GM18517 (cell line): ENCODE measurements at regions not wholly inside any gene's neighbourhood (a gene's known extent, or its start where the extent isn't known, plus 50 kb on each side); places are given as distances from the start of the nearest gene placed in this dataset.

ENCODE experiments used
- ATAC-seq: cut with Tn5 transposase; IDR thresholded peaks from one replicate; pipeline ENCODE4 v1.9.1; 2021; ENCODE audit warnings: mild to moderate bottlenecking, moderate library complexity; ENCODE audit not compliant: unreplicated experiment

GRCh38 chr5:53361708-53362107, 118.7 kb upstream of the FST start:
- ATAC-seq: no peak

GRCh38 chr5:53362521-53362941, 117.9 kb upstream of the FST start:
- no peak for ATAC-seq

DNA sequence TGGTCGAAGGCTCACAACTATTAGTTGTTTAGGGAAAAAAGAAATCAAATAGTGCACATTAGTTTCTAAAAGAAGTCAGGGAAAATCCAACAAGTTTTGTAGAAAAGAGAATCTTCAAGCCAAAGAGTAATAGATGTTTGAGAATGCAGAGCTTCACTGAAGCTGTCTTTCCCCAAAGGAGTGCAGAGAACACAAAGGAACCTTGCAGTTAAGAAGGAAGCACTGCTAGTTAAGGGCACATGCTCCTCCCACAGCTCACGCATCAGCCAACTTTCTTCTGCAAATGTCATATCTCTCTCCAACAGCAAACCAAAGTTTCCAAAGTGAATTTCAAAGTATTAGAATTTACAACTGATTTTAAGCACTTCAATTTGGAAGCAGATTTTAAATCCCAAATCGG, 116.4 kb upstream of the FST start:
- ATAC-seq: no peak

GRCh38 chr5:53366245-53366644, 114.2 kb upstream of the FST start:
- ATAC-seq: no peak

- ATAC-seq: no peak
These were observed 112.7 kb upstream of the FST start for GRCh38 chr5:53367727-53368126.

DNA sequence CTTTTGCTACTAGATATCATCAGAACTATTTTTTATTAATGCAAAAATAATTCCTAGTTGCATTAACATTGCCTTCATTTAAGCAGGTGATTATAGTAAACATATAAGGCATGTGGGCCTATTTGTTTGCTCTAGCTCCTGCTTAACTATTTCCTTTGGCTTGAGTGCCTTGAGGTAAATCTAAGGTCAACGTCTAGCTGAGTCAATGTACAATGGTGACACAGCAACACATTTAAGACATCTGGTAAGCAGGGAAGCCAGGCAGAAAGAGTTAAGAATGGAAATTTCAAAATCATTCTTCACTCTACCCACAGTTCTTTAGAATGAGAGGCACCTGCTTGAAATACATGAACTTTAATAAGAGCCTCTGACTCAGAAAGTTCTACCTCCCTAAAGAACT, 111.9 kb upstream of the FST start:
- ATAC-seq: no peak

DNA sequence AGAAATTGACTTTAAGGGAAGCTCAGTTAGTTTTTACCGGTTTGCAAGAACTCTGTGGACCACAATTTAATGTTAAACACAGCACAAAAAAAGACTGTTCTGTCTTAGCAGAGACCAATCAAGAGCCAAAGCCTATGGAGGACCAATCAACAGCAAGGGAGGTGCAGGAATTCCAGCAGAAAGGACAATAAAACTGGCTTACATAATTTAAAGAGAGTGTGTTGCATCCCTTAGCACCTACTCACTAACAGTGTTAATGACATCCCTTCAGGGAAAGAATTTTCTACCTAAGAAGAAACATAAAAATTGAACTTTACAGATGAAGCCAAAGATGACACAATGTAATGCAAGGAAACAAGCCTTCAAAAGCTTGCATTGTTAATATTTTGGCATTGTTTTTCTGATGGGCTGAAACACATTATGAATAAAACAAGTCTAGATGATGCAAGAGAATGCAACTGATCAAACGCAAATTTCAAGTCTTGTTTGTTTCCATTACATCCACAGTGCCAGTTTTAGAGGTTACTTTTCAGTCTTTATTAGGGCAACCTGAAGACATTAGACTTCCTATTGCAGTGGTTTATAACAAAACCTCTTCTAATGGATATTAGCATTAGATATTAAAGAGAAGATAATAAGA, 111.3 kb upstream of the FST start:
- ATAC-seq: no peak

DNA sequence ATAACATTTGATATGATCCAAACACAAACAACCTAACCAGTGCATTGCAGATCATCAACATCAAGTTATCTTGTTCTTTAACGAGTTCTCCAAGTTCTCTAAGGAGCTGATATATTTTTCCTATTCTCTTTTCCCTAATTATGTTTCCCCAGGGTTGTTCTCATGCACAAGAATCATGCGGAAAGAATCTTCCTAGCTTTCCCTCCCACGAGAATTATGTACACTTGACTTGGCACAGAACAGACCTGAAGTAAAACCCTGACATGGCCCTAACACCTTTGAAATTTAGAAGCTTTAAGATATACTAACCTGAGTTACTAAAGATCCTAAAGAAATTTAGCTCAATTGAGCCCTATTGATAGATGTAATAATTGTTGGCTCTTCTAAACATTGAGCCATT, 110.7 kb upstream of the FST start:
- ATAC-seq: no peak

DNA sequence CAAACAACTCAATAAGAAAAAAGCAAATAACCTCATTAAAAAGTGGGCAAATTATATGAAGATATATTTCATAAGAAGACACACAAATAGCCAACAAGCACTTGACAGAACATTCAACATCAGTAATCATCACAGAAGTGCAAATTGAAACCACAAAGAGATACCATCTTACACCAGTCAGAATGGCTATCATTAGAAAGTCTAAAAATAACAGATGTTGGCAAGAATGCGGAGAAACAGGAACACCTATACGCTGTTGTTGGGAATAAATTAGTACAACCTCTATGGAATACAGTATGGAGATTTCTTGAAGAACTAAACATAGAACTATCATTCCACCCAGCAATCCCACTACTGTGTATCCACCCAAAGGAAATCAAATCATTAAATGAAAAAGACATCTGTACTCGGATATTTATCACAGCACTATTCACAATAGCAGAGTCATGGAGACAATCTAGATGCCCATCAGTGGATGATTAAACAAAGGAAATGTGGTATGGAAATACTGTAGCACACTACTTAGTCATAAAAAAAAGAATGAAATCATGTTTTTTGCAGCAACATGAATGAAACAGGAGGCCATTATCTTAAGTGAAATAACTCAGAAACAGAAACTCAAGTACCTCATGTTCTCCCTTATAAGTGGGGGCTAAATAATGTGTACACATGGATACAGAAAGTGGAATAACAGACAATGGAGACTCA, 106.8 kb upstream of the FST start:
- no peak for ATAC-seq

DNA sequence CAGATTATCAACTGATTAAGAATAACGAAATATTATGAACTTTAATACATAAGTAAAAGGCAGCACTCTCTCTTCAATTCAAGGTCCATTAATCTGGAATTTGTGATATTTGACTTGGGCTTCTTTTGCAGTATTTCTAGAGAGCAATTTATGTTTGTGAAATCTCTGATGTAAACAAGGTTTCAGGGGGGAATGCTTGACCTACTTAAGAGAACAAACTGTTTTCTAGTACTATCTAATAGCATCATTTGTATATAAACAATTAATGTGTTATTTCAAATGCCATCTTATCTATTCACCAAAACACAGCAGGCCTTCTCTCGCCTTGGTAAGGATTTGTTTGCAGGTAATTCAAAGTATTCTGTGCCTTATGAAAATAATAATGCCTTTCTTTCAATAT, 103.6 kb upstream of the FST start:
- no peak for ATAC-seq

- no peak for ATAC-seq
These were observed 102.2 kb upstream of the FST start for GRCh38 chr5:53378190-53378589.

DNA sequence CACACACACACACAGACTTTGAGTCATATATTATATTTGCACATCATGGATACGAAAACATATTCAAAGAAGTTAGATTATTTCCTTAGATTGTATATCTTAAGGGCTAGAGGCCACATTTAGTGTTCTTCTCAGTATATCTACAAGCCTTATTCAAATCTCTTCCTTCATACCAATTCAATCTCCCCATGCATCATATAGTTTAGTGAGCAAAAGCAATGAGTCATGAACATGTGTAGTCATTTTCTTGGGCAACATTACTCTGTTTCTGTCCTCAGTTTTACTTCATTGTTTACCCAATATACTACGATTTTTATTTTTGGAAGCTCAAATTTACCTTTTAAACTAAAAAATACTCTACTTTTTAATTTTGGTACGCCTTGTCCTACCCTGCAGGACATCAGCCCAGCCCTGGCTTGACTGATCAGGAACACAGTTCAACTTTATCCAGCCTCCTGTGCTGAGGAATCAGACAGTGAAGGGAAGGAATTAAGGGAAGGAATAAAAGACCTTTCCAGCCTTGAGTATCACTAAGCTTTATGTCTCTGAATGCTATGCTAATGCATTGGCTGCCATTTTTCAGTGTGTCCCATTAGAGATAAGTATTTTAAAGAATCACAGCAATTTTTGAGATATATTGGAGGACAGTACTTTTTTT, 101.7 kb upstream of the FST start:
- ATAC-seq: no peak

DNA sequence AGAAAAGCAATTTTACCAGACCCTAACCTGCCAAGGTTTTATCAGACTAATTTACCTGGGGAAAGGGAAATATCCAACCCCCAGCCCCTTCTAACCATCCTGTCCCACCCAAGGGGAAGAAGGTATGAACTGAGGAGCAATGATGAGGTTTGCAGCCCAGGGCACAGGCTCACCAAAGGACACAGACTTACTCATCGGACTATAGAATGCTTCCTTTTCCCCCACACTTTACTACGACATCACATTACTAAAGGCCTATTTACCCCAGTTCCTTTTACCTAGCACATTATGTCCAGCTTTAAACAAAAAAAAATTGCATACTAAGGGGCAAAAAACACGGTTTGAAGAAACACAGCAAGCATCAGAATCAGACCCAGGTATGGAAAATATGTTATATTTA, 94.1 kb upstream of the FST start:
- no peak for ATAC-seq

DNA sequence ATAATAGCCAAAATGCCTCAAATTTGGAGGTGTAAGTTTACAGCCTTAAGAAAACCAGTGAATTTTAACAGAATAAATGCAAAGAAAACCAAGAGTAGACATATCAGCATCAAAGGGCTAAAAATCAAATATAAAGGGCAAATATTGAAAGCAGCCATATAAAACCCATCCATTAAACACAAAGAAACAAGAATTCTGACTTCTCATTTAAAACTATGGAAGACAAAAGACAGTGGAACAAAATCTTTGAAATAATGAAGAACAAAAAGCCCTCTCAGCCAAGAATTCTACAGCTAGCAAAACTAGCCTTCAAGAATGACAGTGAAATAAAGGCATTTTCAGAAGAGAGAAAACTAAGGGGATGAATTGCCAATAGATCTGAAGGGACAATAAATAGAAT, 91.3 kb upstream of the FST start:
- ATAC-seq: no peak

DNA sequence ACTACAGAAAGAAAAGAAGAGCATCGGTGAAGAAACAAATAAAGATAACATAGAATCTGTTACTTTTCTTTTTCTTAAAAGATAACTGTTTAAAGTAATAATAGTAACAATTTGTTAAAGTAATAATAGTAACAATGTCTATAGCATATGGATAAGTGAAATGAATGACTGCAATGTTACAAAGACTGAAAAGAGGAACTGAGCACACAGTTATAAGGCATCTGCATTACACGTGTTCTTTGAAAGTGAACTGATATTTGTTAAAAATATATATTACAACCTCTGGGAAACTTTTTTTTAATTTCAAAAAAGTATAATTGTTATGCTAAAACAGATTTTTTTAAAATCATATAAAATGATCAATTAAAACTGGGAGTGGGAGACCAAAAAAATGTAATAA, 88.4 kb upstream of the FST start:
- peak; percentile 57 for ATAC-seq

DNA sequence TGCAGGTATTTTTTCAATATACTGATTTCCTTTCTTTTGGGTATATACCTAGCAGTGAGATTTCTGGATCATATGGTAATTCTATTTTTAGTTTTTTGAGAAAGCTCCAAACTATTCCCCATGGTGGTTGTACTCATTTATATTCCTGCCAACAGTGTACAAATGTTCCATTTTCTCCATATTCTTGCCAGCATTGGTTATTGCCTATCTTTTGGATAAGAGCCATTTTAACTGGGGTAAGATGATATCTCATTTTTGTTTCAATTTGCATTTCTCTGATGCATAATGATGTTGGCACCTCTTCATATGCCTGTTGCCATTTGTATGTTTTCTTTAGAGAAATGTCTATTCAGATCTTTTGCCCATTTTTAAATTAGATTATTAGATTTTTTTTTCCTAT, 85.6 kb upstream of the FST start:
- ATAC-seq: no peak

DNA sequence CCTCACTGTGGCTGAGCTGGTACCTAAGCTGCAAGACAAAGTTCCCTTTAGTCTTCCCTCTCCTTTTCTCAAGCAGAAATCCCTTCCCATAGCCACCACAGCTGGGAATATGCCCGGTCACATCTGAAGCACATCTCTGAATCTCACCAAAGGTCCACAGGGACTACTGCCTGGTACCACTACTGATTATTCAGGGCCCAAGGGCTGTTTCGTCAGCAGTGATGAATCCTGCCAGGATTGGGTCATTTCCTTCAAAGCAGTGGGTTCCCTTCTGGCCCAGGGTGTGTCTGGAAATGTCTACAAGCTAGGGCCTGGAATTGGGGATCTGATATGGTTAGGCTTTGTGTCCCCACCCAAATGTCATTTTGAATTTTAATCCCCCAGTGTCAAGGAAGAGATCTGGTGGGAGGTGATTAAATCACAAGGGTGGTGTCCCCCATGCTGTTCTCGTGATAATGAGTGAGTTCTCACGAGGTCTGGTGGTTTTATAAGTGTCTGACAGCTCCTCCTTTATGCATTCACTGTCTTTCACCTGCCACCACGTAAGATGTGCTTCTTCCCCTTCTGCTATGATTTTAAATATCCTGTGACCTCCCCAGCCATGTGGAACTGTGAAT, 83.2 kb upstream of the FST start:
- no peak for ATAC-seq

GRCh38 chr5:53397845-53398244, 82.6 kb upstream of the FST start:
- no peak for ATAC-seq

- no peak for ATAC-seq
These were observed 80.3 kb upstream of the FST start for GRCh38 chr5:53399926-53400697.

DNA sequence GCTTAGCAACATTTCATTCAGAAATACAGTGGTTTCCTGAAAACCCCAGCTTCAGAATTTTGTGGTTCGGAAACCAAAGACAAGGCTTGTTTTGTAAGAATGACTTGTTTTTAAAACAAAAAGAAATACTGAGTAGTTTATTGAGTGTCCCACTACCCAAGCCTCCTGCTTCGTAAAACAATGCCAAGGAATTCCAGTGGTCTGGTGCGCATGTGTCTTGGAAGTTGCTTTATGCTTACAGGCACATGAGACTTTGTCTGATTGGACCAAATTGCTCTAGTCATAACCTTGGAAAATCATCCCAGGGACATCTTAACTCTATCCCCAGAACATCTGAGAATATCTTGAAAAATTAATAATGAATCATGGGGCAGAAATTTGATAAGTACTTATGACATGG, 77.1 kb upstream of the FST start:
- ATAC-seq: no peak

- ATAC-seq: no peak
These were observed 76.7 kb upstream of the FST start for GRCh38 chr5:53403758-53404157.
